SK-N-SH (cell line): ENCODE measurements at regions not wholly inside any gene's neighbourhood (a gene's known extent, or its start where the extent isn't known, plus 50 kb on each side); places are given as distances from the start of the nearest gene placed in this dataset.

Experiments used
- CTCF ChIA-PET: fragments of 300-600, 350-600 bp; formaldehyde crosslinking; extraction: SDS; loops from one replicate; lab custom pipeline; 2021; lab: Yijun Ruan, JAX
- POLR2A ChIA-PET: fragments of 350-600 bp; sonication (Branson Sonifier 250); formaldehyde crosslinking; extraction: SDS; loops from one replicate; lab custom pipeline; 2020; ENCODE audit warnings: antibody characterized with exemption, inconsistent platforms; lab: Yijun Ruan, JAX
- DNase-seq: peaks from one replicate; pipeline ENCODE4 v3.0.0; 2012
- H2AFZ ChIP-seq: fragments of 200-600 bp; sonication (generic); 2 replicates; pipeline ENCODE4 v1.8.1; 2016; ENCODE audit warnings: antibody characterized with exemption, mild to moderate bottlenecking, low read depth
- H3F3A ChIP-seq: fragments of 200-600 bp; sonication (generic); replicated peaks from 2 replicates; pipeline ENCODE3; 2016; ENCODE audit warnings: antibody characterized with exemption, mild to moderate bottlenecking; ENCODE audit not compliant: insufficient read depth
- H3K27ac ChIP-seq, 2 experiments: fragments of 200-500 bp in 1 of 2; fragments of 200-600 bp in 1 of 2; sonication (Bioruptor generic) in 1 of 2; sonication (generic), shearing (Covaris generic) in 1 of 2; 2 replicates each; pipeline versions ENCODE4 v1.5.1 to v1.6.1; 2014 to 2016; ENCODE audit warnings: low read depth in 2 of 2, inconsistent platforms in 1 of 2, low read length in 1 of 2, mild to moderate bottlenecking in 1 of 2, mixed read lengths in 1 of 2
- H3K27me3 ChIP-seq: fragments of 200-600 bp; sonication (generic), shearing (Covaris generic); 2 replicates; pipeline ENCODE4 v1.6.1; 2016; ENCODE audit warnings: mixed run types; ENCODE audit not compliant: insufficient read depth
- H3K36me3 ChIP-seq, 2 experiments: fragments of 200-500 bp in 1 of 2; fragments of 200-600 bp in 1 of 2; sonication (Bioruptor generic) in 1 of 2; sonication (generic) in 1 of 2; replicated peaks in 1 of 2; 2 replicates each; pipeline versions ENCODE3 to v1.5.1; 2014 to 2016; ENCODE audit warnings: low read length in 1 of 2, mild to moderate bottlenecking in 1 of 2; ENCODE audit not compliant: insufficient read depth in 2 of 2, control insufficient read depth in 1 of 2
- H3K4me1 ChIP-seq, 2 experiments: fragments of 200-500 bp in 1 of 2; fragments of 200-600 bp in 1 of 2; sonication (Bioruptor generic) in 1 of 2; sonication (generic), shearing (Covaris generic) in 1 of 2; 2 replicates each; pipeline versions ENCODE4 v1.5.1 to v1.6.1; 2014 to 2016; ENCODE audit warnings: low read depth in 1 of 2, low read length in 1 of 2, mixed run types in 1 of 2; ENCODE audit not compliant: insufficient read depth in 2 of 2, control insufficient read depth in 1 of 2
- H3K4me2 ChIP-seq: fragments of 200-600 bp; sonication (generic), shearing (Covaris generic); 2 replicates; pipeline ENCODE4 v1.6.1; 2017; ENCODE audit warnings: mixed run types
- H3K4me3 ChIP-seq, 2 experiments: fragments of 200-500 bp in 1 of 2; fragments of 200-600 bp in 1 of 2; sonication (Bioruptor generic) in 1 of 2; sonication (generic), shearing (Covaris generic) in 1 of 2; 2 replicates each; pipeline versions ENCODE4 v1.5.1 to v1.8.1; 2014 to 2016; ENCODE audit warnings: low read depth in 2 of 2, inconsistent platforms in 1 of 2, low read length in 1 of 2, mild to moderate bottlenecking in 1 of 2, mixed read lengths in 1 of 2, moderate library complexity in 1 of 2
- H3K79me2 ChIP-seq: fragments of 200-600 bp; sonication (generic); 2 replicates; pipeline ENCODE4 v1.8.1; 2017; ENCODE audit warnings: mild to moderate bottlenecking; ENCODE audit not compliant: insufficient read depth
- H3K9ac ChIP-seq: fragments of 200-600 bp; sonication (generic); 2 replicates; pipeline ENCODE4 v1.6.1; 2017; ENCODE audit warnings: mixed run types
- H3K9me2 ChIP-seq: fragments of 200-600 bp; sonication (generic); 2 replicates; pipeline ENCODE4 v1.6.1; 2017; ENCODE audit warnings: mixed run types
- H3K9me3 ChIP-seq: fragments of 200-600 bp; sonication (generic); 2 replicates; pipeline ENCODE4 v1.6.1; 2017; ENCODE audit warnings: mixed run types, mild to moderate bottlenecking, moderate library complexity
- H4K20me1 ChIP-seq: fragments of 200-600 bp; sonication (generic); 2 replicates; pipeline ENCODE4 v1.6.1; 2017; ENCODE audit warnings: mild to moderate bottlenecking, mixed run types; ENCODE audit not compliant: insufficient read depth
- CHD2 ChIP-seq: fragments of 150-350 bp; IDR thresholded peaks from 2 replicates; pipeline ENCODE4 v1.6.1; 2018; ENCODE audit warnings: low read length; ENCODE audit not compliant: partially characterized antibody
- CTCF ChIP-seq: fragments of 200-600 bp; sonication (generic); IDR thresholded peaks from 2 replicates; pipeline ENCODE4 v1.6.1; 2017; ENCODE audit warnings: antibody characterized with exemption, mild to moderate bottlenecking, moderate library complexity
- EZH2phosphoT487 ChIP-seq: fragments of 200-600 bp; sonication (generic); IDR thresholded peaks from 2 replicates; pipeline ENCODE4 v1.6.1; 2017; ENCODE audit warnings: low read depth, mixed run types, mild to moderate bottlenecking, antibody characterized with exemption, moderate library complexity, borderline replicate concordance
- FOSL2 ChIP-seq: IDR thresholded peaks from 2 replicates; pipeline ENCODE4 v1.4.0; 2012; ENCODE audit warnings: low read depth, mild to moderate bottlenecking, moderate library complexity, borderline replicate concordance
- FOXJ3 ChIP-seq: sonication (generic); formaldehyde crosslinking; IDR thresholded peaks from 2 replicates; pipeline ENCODE4 v1.5.1; 2020; ENCODE audit warnings: mild to moderate bottlenecking, missing genetic modification reagents
- NRF1 ChIP-seq: IDR thresholded peaks from 2 replicates; pipeline ENCODE4 v1.6.1; 2012; ENCODE audit warnings: low read depth, mild to moderate bottlenecking, low read length
- SMC3 ChIP-seq: IDR thresholded peaks from 2 replicates; pipeline ENCODE4 v1.6.1; 2012; ENCODE audit warnings: low read depth, low read length, improper control_type of control experiment
- WGBS: methylation state at CpG from one replicate; pipeline ENCODE4 v1.1.6; 2017; ENCODE audit warnings: low lambda C conversion rate; 5-methylcytosine and 5-hydroxymethylcytosine counted together
- TF ChIP-seq, protein P1 (sequence below): fragments of 150-350 bp; IDR thresholded peaks from 2 replicates; pipeline ENCODE4 v1.6.1; 2016; ENCODE audit warnings: mild to moderate bottlenecking, low read depth, low read length
- TF ChIP-seq, protein P2 (sequence below): IDR thresholded peaks from 2 replicates; pipeline ENCODE4 v1.4.0; 2012; ENCODE audit warnings: low read depth, borderline replicate concordance

GRCh38 chr7:13615679-13616078, 373.8 kb downstream of the ETV1 start:
- POLR2A ChIA-PET = no interaction called here
- CTCF ChIA-PET = interaction anchor here (0.8 kb wide), 1 partner anchor 22 kb away, joined by 4 read pairs; no protein-coding TSS in a partner anchor
- 68% methylated on average over 1 of the region's 1 CpG for WGBS
- H3K9me2 ChIP-seq = no peaks in the 10 kb centered on the region
- no peaks in the 10 kb centered on the region for H3K36me3 ChIP-seq
- no peaks in the 10 kb centered on the region for H3F3A ChIP-seq
- H3K79me2 ChIP-seq = no peaks in the 10 kb centered on the region
- H3K27me3 ChIP-seq = no peaks in the 10 kb centered on the region
- H4K20me1 ChIP-seq = no peaks in the 10 kb centered on the region
- H3K4me2 ChIP-seq = no peak overlapping the region
- H3K4me1 ChIP-seq = no peaks in the 10 kb centered on the region
- TF ChIP-seq FOXJ3 (no peak), CTCF (no peak), SMC3 (no peak), CHD2 (no peak), FOSL2 (no peak)
- TF ChIP-seq, protein P1, sequence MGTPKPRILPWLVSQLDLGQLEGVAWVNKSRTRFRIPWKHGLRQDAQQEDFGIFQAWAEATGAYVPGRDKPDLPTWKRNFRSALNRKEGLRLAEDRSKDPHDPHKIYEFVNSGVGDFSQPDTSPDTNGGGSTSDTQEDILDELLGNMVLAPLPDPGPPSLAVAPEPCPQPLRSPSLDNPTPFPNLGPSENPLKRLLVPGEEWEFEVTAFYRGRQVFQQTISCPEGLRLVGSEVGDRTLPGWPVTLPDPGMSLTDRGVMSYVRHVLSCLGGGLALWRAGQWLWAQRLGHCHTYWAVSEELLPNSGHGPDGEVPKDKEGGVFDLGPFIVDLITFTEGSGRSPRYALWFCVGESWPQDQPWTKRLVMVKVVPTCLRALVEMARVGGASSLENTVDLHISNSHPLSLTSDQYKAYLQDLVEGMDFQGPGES = no peak
- H3K27ac ChIP-seq = no peak overlapping the region
- DNase-seq = no peak
- H3K4me3 ChIP-seq = no peak overlapping the region
- no peaks in the 10 kb centered on the region; the same call in 1 of the 2 replicates for H3K9me3 ChIP-seq
- H3K9ac ChIP-seq = no peak overlapping the region
- H2AFZ ChIP-seq = no peak overlapping the region

DNA sequence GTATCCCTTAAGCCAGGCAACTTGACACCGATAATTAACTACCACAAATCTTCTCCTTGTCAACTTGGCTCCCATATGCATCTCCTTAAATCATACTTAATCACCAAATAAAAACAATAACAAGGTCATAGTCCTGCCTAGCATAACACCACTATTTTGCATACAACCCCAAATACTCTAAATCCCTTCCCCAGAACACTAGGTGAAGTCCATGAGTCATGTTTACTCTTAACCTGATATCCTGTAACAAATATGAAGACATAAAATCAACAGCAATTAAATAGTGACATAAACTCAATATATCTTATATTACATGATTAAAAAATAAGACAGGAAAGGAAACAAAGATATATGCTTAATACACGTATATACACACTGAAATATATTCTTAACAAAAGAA, 362.0 kb downstream of the ETV1 start:
- no peaks in the 10 kb centered on the region for H3K79me2 ChIP-seq
- H3K9me2 ChIP-seq = no peaks in the 10 kb centered on the region
- H3K36me3 ChIP-seq = no peaks in the 10 kb centered on the region
- no peaks in the 10 kb centered on the region for H3K9me3 ChIP-seq
- 52% methylated on average over 2 of the region's 2 CpGs for WGBS
- ChIA-PET POLR2A (no interaction called here), CTCF (interaction anchor here (1.2 kb wide), 1 partner anchor 10 kb away, joined by 4 read pairs; no protein-coding TSS in a partner anchor)
- no peak for DNase-seq
- no peak overlapping the region for H3K9ac ChIP-seq
- no peaks in the 10 kb centered on the region for H3F3A ChIP-seq
- no peaks in the 10 kb centered on the region for H3K27me3 ChIP-seq
- no peak overlapping the region for H3K27ac ChIP-seq
- no peak for TF ChIP-seq NRF1
- no peak for TF ChIP-seq EZH2phosphoT487
- TF ChIP-seq FOXJ3 = no peak
- TF ChIP-seq, protein P2, sequence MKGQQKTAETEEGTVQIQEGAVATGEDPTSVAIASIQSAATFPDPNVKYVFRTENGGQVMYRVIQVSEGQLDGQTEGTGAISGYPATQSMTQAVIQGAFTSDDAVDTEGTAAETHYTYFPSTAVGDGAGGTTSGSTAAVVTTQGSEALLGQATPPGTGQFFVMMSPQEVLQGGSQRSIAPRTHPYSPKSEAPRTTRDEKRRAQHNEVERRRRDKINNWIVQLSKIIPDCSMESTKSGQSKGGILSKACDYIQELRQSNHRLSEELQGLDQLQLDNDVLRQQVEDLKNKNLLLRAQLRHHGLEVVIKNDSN = no peak
- no peak overlapping the region for H3K4me2 ChIP-seq
- no peak overlapping the region for H2AFZ ChIP-seq
- no peak overlapping the region for H3K4me3 ChIP-seq
- no peaks in the 10 kb centered on the region for H3K4me1 ChIP-seq
- H4K20me1 ChIP-seq = no peaks in the 10 kb centered on the region
